Limb (tissue), 2 donors: ENCODE measurements at regions not wholly inside any gene's neighbourhood (a gene's known extent, or its start where the extent isn't known, plus 50 kb on each side); places are given as distances from the start of the nearest gene placed in this dataset.
A peak's percentile ranks its signal among the peaks of the same experiment; 100 is the strongest.

ENCODE experiments used
- DNase-seq, 2 donors: peaks; one replicate each; pipeline ENCODE4 v3.0.0-alpha.2; 2016; ENCODE audit errors: extremely low spot score in 2 of 2

- DNase-seq = peak; percentile 54 to 78
Observed at GRCh38 chr18:34592961-34593382, 117.1 kb upstream of the DTNA start.

- DNase-seq = no peak
Observed at GRCh38 chr18:34594266-34594665, 115.8 kb upstream of the DTNA start.

DNA sequence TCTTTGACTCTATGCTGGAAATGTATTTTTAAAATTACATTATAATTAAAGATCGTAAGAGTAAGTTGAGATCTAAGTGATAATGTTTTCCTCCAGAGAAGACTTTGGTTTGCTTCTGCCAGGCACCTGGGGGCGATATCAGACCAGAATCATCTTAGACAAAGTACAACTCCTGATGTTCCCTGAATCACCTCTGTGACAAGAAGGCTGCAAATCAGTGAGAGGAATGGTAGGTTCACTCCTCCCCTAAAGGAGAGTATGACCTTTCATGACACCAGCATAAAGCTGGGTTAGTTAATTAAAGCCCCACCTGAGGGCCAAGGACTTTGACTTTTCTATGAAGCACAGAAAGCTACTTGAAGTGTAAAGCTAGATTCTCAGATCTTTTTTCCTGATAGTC lies 114.4 kb upstream of the DTNA start:
- DNase-seq = no peak

GRCh38 chr18:34598120-34598635 lies 111.9 kb upstream of the DTNA start:
- no peak for DNase-seq

DNA sequence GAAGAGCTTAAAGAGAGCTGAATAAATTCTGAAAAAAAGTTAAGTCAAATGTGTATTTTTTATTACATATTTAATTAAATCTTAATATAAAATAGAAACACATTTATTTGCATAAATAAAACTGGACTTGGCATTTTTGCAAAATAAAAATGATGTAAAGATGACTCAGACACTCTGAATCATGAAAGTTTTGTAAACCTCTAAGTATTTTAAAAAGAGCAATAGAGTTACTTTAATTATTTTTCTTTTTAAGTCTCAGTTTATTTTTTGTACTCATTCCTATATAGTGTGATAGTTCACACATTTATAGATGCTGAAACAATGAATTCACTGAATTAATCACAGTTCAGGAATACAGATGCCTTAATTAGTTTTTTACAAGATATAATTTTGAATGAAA lies 109.9 kb upstream of the DTNA start:
- no peak for DNase-seq

DNA sequence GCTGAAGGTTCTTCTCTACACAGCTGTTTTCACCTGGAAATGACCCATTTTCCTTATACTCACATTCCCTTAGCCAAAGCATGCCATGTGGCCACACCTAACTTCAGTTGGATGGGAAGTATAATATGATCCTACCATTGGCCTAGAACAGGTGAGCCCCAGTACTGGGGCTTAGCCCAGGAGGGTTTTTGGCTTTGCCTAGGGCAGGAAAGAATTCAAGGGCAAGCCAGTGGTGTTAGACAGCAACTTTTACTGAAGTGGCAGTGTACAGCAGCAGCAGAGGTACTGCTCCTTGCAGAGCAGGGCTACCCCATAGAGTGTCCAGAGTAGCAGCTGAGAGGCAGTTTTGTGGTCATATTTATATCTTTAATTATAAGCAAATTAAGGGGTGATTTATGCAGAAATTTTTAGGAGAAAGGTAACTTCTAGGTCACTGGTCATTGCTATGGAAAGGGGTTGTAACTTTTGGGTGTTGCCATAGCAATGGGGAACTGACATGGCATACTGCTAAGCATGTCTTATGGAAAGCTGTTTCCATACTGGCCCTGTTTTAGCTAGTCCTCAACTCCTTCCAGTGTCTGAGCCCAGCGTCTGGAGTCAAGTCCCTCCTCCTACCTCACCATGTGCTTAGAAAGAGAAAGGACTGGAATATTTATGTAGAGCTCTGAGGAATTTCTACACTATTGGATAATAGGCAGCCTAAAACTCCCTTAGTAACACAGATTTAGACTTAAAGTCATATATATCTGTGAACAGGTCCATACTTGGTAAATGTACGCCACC lies 109.0 kb upstream of the DTNA start:
- DNase-seq = no peak

DNA sequence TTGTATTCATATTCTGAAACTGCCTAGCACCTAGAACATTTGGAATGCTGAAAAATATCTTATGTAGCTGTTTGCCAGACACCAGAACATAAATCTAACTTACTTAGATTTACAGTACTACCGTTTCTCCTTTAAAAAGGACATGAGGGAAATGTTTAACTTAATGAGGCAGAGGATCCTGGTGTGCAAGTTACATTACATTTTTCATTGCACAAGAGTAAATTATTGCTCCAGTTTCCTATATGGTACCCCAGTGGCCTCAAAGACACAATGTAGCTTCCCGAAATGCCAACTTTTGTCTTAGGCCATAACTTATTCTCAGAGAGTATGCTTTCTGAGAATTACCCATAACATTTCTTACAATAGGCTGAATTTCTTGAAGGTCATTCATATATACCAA lies 105.5 kb upstream of the DTNA start:
- DNase-seq = no peak

DNA sequence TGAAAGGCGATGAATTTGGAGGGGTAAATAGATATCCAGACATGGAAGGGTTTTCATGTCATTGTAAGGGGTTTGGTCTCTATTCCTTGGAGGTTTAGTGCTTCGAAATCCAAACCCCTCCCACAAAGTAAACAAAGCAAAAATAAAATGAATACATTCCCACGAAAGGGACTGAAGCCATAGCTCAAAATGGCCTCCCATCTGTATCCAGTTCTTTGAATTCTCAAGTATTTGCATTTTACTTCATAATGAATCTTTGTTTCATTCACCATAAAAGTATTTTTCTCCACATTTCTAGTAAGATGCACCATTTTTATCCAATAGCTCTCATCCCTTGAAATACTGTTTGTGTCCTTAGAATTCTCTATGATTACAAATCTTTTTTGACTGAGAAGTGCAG lies 103.2 kb upstream of the DTNA start:
- DNase-seq = no peak

DNA sequence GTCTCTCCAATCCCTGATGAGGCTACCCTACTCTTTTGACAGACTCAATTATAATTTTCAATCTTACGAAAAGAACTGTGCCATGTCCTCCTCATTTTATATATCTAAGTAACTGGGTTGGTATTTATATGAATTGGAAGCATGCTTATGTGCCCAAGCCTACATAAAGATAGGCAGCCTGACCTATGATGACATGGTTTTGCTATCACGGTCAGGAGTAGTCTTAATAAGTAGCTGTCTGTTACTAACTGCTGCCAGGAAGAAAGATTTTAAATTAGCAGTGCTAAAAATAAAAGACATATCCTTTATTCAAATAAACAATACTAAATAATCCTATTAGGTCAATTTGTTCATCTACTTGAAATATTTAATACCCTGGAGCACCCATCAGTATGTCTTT lies 102.0 kb upstream of the DTNA start:
- no peak for DNase-seq

GRCh38 chr18:34609986-34610648 lies 100.0 kb upstream of the DTNA start:
- DNase-seq = no peak

- DNase-seq = no peak
Observed at GRCh38 chr18:34611904-34612303, 98.2 kb upstream of the DTNA start.

DNA sequence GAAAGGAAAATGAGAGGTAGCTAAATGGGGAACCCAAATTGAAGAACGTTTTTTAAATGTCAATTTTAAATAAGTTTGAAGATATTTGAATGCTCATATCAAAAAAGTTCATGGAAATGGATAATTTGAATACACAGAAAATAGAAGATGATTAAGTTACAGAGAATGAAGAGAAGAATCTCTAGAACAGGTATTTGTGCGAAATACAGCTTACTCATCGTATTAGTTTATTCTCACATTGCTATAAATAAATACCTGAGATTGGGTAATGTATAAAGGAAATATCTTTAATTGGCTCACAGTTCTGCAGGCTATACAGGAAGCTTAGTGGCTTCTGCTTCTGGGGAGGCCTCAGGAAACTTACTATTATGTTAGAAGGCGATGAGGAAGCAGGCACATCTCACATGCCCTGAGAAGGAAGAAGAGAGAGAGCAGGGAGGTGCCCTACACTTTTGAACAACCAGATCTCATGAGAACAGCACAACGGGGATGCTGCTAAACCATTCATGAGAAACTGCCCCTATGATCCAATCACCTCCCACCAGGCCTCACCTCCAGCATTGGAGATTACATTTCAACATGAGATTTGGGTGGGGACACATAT lies 89.7 kb upstream of the DTNA start:
- no peak for DNase-seq

DNA sequence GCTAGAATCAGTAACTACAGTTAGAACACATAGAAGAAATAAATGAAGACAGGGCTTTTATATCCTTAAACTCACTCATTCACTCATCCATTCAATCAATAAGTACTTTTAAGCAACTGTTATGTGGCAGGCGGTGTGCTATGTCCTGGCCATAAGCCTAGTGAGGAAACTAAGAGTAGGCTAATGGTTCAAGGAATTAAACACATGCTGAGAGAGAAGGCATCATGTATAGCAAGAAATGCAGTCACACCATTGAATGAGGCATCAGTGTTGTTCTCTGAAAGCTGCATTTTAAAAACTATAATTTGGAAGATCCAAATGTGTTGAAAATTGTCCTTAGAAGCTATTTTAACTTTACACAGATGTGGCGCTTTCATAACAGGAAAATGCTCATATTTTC lies 86.5 kb upstream of the DTNA start:
- no peak for DNase-seq

DNA sequence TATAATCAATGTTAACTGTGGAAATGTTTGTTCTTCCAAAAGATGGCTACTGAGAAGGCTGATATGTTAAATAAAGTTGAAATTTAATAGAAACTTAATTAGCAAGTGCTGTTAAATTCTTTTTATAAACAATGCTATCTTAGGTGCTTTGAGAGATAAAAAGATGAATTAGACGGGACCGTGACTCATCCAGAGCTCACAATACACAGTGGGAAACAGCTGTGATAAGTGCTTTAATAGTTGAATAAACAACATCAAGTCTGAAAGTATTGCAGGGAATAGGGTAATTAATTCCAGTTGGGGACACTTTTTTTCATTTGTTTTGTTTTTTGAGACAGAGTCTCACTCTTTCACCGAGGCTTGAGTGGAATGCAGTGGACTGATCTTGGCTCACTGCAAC lies 85.5 kb upstream of the DTNA start:
- DNase-seq = no peak

DNA sequence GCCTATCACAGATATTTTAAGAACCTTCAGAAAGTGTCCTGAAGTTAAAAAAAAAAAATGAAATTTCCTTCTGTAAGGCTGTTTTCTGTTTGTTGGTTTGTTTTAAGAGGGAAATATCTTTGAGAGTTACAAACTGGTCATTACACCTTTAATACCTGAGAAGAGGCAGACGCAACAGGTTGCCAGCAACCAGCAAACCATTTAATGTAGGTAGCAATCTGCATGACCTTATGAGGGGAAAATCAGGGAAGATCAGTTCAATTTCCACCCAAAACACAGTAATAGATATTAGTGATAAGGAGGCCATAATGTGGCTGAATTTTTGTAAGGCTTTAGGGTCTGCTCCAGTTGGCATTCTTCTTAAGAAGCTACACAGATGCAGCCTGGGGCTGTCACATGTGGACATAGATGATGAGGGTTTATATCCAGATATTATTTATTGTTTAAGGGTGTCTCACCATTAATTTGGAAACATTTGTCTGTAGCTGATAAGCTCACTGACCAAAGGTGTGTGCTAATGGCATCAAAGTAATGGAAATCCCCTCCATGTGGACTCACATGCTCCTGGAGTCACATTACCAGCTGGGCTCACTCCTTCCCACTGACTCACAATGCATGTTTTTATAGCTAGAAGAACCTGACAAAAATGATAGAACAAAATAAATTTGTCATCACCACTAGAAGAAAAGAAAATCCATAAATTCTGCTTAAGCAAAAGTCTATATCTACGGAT lies 83.5 kb upstream of the DTNA start:
- no peak for DNase-seq

DNA sequence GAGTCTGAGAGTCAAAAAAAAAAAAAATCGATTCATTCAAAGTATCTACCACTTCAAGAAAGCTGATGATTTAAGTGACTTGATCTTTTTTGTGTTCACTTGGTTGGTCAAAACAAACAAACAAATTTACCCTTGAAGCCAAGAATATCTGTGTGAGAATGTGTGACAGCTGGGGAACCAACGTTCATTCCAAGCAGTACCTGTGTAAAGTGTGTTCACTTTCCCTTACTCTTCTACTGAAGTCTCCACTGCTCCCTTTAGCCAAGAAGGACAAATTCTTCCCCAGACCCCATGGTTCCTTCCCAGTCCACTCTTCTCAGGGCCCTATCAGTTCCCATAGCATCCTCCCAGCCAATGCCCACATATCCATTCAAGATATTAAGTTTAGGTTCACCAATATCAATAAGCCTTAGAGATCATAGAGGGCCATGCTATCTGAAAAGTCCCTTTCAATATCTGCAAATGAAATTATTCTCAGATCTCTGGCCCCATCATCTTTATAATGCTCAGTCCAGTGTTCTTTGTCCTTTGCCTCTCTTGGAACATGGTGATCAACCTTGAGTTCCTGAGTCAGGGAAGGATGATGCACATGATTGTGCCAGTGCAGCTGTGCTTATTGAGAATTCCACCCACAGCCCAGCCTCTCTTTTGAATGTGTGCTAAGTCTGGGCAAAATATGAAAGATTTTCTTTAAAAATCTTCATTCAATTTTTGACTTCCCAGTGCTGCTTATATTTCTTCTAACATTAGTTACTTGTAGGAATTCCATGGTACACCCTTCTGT lies 82.8 kb upstream of the DTNA start:
- no peak for DNase-seq

DNA sequence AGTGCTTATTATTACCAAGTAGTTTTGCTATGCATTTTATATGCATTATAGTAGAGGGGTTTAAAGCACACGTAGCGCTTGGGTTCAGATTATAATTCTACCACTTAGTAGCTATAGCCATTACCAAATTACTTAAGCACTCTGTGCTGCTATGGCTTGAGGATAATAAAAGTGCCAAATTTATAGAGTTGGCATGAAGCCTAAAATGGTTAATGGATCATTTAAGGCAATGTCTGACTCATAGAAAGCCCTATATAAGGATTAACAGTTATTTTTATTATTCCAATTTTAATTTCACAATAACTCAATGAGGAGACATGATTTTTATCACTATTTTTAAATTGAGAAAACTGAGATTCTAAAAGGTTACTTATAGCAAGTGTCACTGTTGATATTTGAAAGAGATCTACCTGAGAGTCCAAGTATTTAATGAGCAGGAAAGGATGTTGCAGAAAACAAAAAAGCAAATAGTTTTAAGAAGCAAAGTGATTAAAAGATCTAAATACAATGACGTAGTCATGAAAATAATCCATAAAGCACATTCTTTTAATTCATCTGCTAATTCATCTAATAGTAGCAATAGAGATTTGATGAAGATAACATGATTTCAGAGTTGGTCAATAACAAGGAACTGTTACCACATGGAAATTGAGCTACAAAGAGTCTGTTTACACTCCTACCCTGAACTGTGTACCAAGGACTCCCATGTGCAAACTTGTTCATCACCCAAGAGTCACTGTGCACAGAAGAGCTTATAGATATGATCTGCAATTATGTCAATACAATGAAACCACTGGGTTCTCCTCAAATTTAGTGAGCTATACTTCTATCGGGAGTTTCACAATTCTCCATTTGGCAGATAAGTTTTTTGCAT lies 78.8 kb upstream of the DTNA start:
- DNase-seq = no peak

GRCh38 chr18:34632321-34632720 lies 77.8 kb upstream of the DTNA start:
- no peak for DNase-seq

GRCh38 chr18:34633368-34633767 lies 76.7 kb upstream of the DTNA start:
- no peak for DNase-seq
